ENCODE measurements at regions not wholly inside any gene's neighbourhood (a gene's known extent, or its start where the extent isn't known, plus 50 kb on each side); places are given as distances from the start of the nearest gene placed in this dataset.
"Not testable (repeated sequence)": the region's sequence is repeated elsewhere in the genome, so short reads cannot be mapped to it uniquely, and the experiment has no call there.

DNA sequence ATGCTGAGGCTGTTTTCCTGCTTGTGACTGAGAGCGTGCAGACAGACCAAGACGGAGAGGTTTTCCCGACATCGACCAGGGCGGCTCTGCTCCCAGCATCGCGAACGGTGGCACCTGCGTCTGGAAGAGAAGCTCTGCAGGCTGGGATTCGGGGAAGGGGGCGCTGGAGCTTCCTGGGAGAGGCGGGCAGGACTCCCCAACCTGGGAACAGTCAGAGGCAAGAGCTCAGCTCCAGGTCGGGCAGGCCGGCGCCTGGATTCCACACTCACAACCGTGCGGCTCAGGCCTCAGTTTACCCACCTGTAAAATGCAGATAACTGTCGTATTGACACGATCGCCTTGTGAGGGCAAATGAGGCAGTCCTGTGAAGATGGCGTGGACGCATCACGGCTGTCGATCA, 332.6 kb downstream of the ADGRD1 start:
- H3K4me3 ChIP-seq (ENCODE audit: control insufficient read depth in 2 of 3, extremely low read depth in 1 of 3, insufficient read depth in 2 of 3, low read depth in 1 of 3, low read length in 3 of 3); H3K4me1 ChIP-seq (ENCODE audit: control insufficient read depth, extremely low read depth, insufficient read depth, low read length); H3K27me3 ChIP-seq (ENCODE audit: control insufficient read depth, extremely low read depth, insufficient read depth, low read length); DNase-seq (ENCODE audit: low read depth, low spot score); H3K9ac ChIP-seq (ENCODE audit: control insufficient read depth, extremely low read depth, insufficient read depth, low read length); H3K4me2 ChIP-seq (ENCODE audit: control insufficient read depth, extremely low read depth, insufficient read depth, low read depth, low read length); H3K36me3 ChIP-seq (ENCODE audit: control insufficient read depth in 2 of 2, extremely low read depth in 1 of 2, insufficient read depth in 2 of 2, low read length in 2 of 2); dilution Hi-C loops (cut with MboI; ENCODE audit: extremely low pct_ligation_motif_present, low sequenced_read_pairs); H3K27ac ChIP-seq (ENCODE audit: control insufficient read depth, insufficient read depth, low read length); FAIRE-seq; H4K20me1 ChIP-seq (ENCODE audit: control insufficient read depth, extremely low read depth, insufficient read depth, low read length); H3K79me2 ChIP-seq (ENCODE audit: control insufficient read depth, insufficient read depth, low read length); H2AFZ ChIP-seq (ENCODE audit: control insufficient read depth, low read length); H3K9me1 ChIP-seq (ENCODE audit: control insufficient read depth, extremely low read depth, insufficient read depth, low read length): not testable (repeated sequence)
- peaks cover 15% of the 10 kb centered on the region for H3K9me3 ChIP-seq (ENCODE audit: control insufficient read depth, low read depth, low read length)

DNA sequence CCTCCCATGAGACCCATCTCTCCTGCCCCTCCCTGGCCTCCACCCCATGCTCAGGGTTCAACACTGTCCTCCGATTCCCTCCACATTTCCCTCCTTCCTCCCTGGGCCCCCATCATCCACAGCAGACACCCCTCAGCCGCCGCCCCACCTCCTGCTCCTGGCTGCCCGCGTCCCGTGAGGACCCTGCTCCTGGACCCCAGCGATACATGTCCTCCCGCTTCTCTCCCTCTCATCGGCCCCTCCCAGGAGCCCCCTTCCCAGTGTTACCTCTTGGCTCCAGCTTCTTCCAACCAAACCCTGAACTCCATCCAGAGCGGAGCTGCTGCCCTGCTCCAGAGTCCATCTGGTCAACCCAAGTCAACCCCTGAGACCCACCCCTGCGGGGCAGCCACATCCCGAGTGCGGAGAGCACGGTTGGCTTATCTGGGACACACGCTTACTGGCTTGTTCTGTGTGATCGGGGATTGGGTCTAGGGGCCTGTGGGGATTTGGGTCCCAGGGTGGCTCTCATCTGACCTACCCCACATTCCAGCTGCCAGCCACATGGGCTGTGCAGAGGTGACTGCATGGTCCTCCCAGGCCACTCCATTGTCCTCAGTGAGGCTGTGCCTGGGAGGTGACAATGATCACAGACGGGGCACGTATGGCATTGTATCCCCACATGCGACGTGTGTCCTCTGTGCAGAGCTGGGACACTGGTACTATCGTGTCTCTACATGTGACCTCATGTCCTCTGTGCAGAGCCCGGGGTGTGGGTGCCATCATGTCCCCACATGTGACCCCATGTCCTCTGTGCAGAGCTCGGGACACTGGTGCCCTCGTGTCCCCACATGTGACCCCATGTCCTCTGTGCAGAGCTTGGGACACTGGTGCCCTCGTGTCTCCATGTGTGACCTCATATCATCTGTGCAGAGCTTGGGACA, 333.6 kb downstream of the ADGRD1 start:
- FAIRE-seq (no peak), DNase-seq (ENCODE audit: low read depth, low spot score) (no peak)
- H2AFZ ChIP-seq (ENCODE audit: control insufficient read depth, low read length) = no peak overlapping the region
- H3K27ac ChIP-seq (ENCODE audit: control insufficient read depth, insufficient read depth, low read length) = no peak overlapping the region
- no peak overlapping the region for H3K9ac ChIP-seq (ENCODE audit: control insufficient read depth, extremely low read depth, insufficient read depth, low read length)
- H4K20me1 ChIP-seq (ENCODE audit: control insufficient read depth, extremely low read depth, insufficient read depth, low read length) = no peaks in the 10 kb centered on the region
- dilution Hi-C loops (cut with MboI; ENCODE audit: extremely low pct_ligation_motif_present, low sequenced_read_pairs) = no loop called here
- no peaks in the 10 kb centered on the region for H3K4me1 ChIP-seq (ENCODE audit: control insufficient read depth, extremely low read depth, insufficient read depth, low read length)
- no peak overlapping the region for H3K4me3 ChIP-seq (ENCODE audit: control insufficient read depth in 2 of 3, extremely low read depth in 1 of 3, insufficient read depth in 2 of 3, low read depth in 1 of 3, low read length in 3 of 3)
- no peaks in the 10 kb centered on the region for H3K27me3 ChIP-seq (ENCODE audit: control insufficient read depth, extremely low read depth, insufficient read depth, low read length)
- H3K79me2 ChIP-seq (ENCODE audit: control insufficient read depth, insufficient read depth, low read length) = no peaks in the 10 kb centered on the region
- H3K9me1 ChIP-seq (ENCODE audit: control insufficient read depth, extremely low read depth, insufficient read depth, low read length) = no peaks in the 10 kb centered on the region
- peaks cover 13% of the 10 kb centered on the region for H3K9me3 ChIP-seq (ENCODE audit: control insufficient read depth, low read depth, low read length)
- H3K4me2 ChIP-seq (ENCODE audit: control insufficient read depth, extremely low read depth, insufficient read depth, low read depth, low read length) = no peak overlapping the region
- no peaks in the 10 kb centered on the region for H3K36me3 ChIP-seq (ENCODE audit: control insufficient read depth in 2 of 2, extremely low read depth in 1 of 2, insufficient read depth in 2 of 2, low read length in 2 of 2)
- TF ChIP-seq EZH2 (IDR thresholded peaks at IDR 0.05; ENCODE audit: low read length) = no peak
- TF ChIP-seq, protein P1, sequence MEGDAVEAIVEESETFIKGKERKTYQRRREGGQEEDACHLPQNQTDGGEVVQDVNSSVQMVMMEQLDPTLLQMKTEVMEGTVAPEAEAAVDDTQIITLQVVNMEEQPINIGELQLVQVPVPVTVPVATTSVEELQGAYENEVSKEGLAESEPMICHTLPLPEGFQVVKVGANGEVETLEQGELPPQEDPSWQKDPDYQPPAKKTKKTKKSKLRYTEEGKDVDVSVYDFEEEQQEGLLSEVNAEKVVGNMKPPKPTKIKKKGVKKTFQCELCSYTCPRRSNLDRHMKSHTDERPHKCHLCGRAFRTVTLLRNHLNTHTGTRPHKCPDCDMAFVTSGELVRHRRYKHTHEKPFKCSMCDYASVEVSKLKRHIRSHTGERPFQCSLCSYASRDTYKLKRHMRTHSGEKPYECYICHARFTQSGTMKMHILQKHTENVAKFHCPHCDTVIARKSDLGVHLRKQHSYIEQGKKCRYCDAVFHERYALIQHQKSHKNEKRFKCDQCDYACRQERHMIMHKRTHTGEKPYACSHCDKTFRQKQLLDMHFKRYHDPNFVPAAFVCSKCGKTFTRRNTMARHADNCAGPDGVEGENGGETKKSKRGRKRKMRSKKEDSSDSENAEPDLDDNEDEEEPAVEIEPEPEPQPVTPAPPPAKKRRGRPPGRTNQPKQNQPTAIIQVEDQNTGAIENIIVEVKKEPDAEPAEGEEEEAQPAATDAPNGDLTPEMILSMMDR (optimal IDR thresholded peaks at IDR 0.05 in 1 of 3, IDR thresholded peaks at IDR 0.05 in 1 of 3, conservative IDR thresholded peaks at IDR 0.05 in 1 of 3; ENCODE audit: extremely low read depth in 1 of 3, insufficient read depth in 2 of 3, low read length in 3 of 3) = no peak

Measured in keratinocyte (primary cell).